IPS DF 6.9 (cell line): ENCODE measurements at regions not wholly inside any gene's neighbourhood (a gene's known extent, or its start where the extent isn't known, plus 50 kb on each side); places are given as distances from the start of the nearest gene placed in this dataset.

Experiments used
- DNase-seq: peaks from one replicate; pipeline ENCODE4 v3.0.0-alpha.2; 2013; ENCODE audit warnings: low read depth, low spot score
- H3K27ac ChIP-seq: one replicate; pipeline ENCODE4 v1.5.1; 2013; ENCODE audit warnings: low read length, control low read depth
- H3K27me3 ChIP-seq: 2 replicates; pipeline ENCODE4 v1.6.1; 2013; ENCODE audit warnings: mild to moderate bottlenecking, low read length; ENCODE audit not compliant: control insufficient read depth, insufficient read depth
- H3K36me3 ChIP-seq: 2 replicates; pipeline ENCODE4 v1.6.1; 2013; ENCODE audit warnings: low read length; ENCODE audit not compliant: control insufficient read depth, insufficient read depth
- H3K4me1 ChIP-seq: 2 replicates; pipeline ENCODE4 v1.6.1; 2013; ENCODE audit warnings: low read length; ENCODE audit not compliant: control insufficient read depth, insufficient read depth
- H3K4me3 ChIP-seq: 2 replicates; pipeline ENCODE4 v1.5.1; 2013; ENCODE audit warnings: mild to moderate bottlenecking, low read length
- H3K9me3 ChIP-seq: 2 replicates; pipeline ENCODE4 v1.6.1; 2013; ENCODE audit warnings: low read length, inconsistent platforms; ENCODE audit not compliant: control insufficient read depth, insufficient read depth
- WGBS: extraction: QIAGEN DNeasy Blood & Tissue Kit; methylation state at CpG from one replicate; pipeline ENCODE4 v1.1.7; 2013; ENCODE audit warnings: mixed read lengths, missing lambda C conversion rate; ENCODE audit not compliant: insufficient read length, insufficient coverage; 5-methylcytosine and 5-hydroxymethylcytosine counted together

DNA sequence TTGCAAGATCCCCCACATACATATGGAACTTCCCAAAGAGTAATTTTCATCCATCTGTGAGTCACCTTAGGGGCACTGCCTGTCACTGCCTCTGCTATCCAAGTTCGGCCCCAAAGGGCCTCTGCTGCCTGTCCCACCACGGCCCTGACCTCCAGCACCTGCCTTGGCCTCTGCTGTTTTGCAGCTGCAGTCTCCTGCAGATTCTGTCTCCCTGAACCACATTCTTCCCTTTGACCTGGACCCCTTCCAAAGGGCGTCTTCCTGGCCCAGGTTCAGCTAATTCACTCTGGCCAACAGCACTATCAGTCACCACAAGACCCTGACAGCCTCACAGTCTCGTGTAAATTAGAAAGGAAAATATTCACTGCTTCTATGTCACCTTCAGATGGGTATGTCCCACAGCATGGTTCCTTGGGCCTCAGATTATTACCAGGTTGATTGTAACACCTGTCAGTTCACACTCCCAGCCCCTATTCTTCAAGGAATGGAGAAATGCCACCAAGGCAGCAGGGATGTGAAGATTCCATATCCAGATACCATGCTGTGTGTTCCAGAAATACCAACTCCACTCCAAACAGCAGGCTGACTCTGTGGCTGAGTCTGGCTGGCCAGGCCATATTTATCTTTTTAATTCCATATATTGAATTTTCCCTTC is 479.3 kb downstream of the ARHGEF28 start:
- H3K27me3 ChIP-seq, result no peaks in the 10 kb centered on the region
- H3K4me3 ChIP-seq, result no peak overlapping the region
- no peaks in the 10 kb centered on the region for H3K9me3 ChIP-seq
- no peaks in the 10 kb centered on the region for H3K4me1 ChIP-seq
- H3K27ac ChIP-seq, result no peak overlapping the region
- DNase-seq, result no peak
- no peaks in the 10 kb centered on the region for H3K36me3 ChIP-seq
- no CpG with 5 or more reads among the region's 4 CpGs for WGBS

DNA sequence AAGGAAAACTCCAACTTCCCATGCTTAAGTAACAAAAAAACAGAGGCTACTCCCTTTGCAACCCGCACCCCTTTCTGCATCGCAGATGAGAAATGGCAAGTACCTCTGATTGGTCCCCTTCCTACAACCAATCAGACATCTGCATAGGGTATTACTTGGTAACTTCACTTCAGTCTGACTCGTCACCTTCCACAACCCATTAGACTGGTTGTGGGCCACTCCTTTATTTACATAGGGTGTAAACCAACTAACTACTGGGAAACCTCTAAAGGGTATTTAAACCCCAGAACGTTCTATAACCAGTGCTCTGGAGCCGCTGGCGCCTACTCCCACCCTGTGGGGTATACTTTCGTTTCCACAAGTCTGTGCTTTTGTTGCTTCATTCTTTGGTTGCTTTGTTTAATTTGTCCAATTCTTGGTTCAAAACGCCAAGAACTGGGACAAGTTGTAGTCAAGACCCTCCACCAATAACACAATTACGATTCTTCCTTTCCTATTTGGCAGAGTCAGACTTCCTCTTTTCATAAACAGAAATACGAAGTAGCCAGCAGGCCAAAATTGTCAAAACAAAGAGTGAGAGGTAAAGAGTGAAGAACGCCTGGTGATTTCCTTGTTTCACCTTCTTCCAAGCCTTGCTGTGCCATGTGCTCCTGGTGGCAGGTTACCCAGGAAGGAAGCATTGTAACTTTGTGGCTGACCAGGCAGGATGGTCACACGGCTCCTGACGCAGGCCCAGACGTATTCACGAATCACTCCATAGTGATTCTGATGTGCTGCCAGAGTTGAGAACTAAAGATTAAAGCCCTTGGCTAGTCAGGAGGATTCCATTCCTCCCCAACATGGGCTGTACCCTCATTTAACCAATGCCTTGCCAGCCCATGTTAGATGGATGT is 477.4 kb downstream of the ARHGEF28 start:
- no peak overlapping the region for H3K27ac ChIP-seq
- H3K27me3 ChIP-seq, result no peaks in the 10 kb centered on the region
- H3K9me3 ChIP-seq, result no peaks in the 10 kb centered on the region
- WGBS, result no CpG with 5 or more reads among the region's 15 CpGs
- no peak overlapping the region for H3K4me3 ChIP-seq
- no peaks in the 10 kb centered on the region for H3K36me3 ChIP-seq
- H3K4me1 ChIP-seq, result no peaks in the 10 kb centered on the region
- no peak for DNase-seq

DNA sequence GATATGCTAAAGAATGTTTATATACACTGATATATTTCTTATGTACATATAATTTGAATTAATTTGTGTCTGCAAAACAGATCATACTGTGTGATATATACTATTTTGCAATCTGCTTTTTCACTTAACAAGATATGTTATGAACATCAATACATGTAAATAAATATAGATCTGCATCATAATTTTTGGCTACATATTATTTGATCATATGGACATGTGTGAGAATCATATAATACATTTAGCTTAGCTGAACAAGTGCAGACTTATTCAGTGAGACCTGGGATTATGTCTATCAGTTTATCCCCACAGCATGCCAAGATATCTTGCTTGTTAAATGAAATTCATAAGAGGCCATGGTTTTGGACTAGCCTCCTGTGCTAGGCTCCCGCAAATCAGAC is 474.3 kb downstream of the ARHGEF28 start:
- Histone ChIP-seq H3K4me1 (no peaks in the 10 kb centered on the region), H3K27ac (no peak overlapping the region), H3K27me3 (no peaks in the 10 kb centered on the region), H3K4me3 (no peak overlapping the region), H3K36me3 (no peaks in the 10 kb centered on the region), H3K9me3 (no peaks in the 10 kb centered on the region)
- DNase-seq, result no peak
- WGBS, result no CpG with 5 or more reads among the region's 1 CpG

DNA sequence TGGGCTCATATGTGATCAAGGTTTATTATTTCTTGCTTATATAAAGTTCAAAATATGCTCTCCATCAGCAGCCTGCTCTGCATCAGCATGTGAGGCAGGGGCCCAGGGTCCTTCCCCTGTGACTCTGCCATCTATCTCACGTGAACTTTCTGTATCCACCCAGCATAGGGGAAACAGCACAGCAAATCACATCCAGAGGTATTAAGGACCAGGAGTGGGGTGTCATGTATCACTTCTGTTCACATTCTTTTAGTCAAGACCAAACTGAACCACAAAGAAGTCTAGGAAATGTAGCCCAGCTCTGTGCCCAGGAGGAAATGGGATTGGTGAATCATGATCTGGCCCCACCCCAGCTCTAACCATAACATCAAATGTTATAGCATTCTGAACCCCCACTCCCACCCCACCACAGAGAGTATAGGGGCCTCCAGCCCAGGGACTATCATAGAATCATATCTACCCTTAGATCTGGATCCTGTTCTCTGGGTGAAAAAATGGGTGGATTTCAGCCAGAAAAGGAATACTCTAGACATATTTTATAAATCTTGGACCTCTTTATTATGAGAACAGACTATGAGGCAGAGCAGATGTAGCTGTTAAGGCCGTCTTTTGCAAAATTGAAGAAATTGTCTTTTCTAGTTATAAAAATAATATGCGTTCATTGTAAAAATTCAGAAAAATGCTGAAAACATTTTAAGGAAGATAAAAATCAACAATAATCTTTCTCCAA is 473.7 kb downstream of the ARHGEF28 start:
- no peak overlapping the region for H3K27ac ChIP-seq
- no peaks in the 10 kb centered on the region for H3K36me3 ChIP-seq
- no peaks in the 10 kb centered on the region for H3K9me3 ChIP-seq
- no peaks in the 10 kb centered on the region for H3K27me3 ChIP-seq
- WGBS, result no CpG with 5 or more reads among the region's 3 CpGs
- no peak for DNase-seq
- H3K4me3 ChIP-seq, result no peak overlapping the region
- no peaks in the 10 kb centered on the region for H3K4me1 ChIP-seq

DNA sequence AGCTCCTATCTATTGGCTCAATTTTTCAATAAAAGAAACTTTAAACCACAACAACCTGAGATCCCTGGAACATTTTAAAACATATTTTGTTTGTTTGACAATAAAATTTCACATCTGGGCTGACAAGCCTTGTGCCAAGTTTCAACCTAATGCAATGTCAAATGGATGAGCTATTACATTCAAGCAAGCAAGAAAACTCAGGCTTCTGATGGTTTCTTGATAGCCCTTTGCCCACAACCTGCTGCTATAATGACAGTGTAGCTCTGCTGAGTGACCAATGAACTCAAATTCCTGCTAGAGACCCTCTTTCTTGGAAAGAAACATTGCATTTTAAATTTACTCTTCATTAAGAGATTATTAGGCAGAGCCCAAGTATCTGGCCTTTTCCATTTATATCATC is 472.9 kb downstream of the ARHGEF28 start:
- Histone ChIP-seq H3K4me3 (no peak overlapping the region), H3K9me3 (no peaks in the 10 kb centered on the region)

DNA sequence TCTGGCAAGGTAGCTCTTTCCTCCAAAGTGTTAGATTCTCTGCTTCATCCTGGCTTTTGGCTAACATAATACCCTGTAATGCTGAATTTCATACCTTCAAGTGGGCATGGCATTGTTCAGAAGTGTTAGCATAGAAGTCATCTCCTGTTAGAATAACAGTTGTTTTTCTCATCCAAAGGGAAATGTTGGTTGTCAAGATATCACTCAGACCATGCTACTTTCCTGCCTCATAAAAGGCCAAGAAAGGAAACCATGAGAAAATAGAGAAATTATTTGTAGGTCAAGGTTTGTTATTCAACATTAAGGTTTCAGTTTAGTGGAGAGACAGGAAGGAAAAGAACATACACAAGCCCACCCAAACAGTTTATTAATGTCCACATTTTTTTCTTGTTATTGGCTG is 472.5 kb downstream of the ARHGEF28 start:
- Histone ChIP-seq H3K27me3 (no peaks in the 10 kb centered on the region), H3K4me3 (no peak overlapping the region), H3K36me3 (no peaks in the 10 kb centered on the region), H3K9me3 (no peaks in the 10 kb centered on the region), H3K4me1 (no peaks in the 10 kb centered on the region), H3K27ac (no peak overlapping the region)
- no peak for DNase-seq

More for the DNA sequence above, 472.9 kb downstream of the ARHGEF28 start:
- no peaks in the 10 kb centered on the region for H3K36me3 ChIP-seq
- no peak for DNase-seq
- no peak overlapping the region for H3K27ac ChIP-seq
- H3K27me3 ChIP-seq, result no peaks in the 10 kb centered on the region
- no peaks in the 10 kb centered on the region for H3K4me1 ChIP-seq

DNA sequence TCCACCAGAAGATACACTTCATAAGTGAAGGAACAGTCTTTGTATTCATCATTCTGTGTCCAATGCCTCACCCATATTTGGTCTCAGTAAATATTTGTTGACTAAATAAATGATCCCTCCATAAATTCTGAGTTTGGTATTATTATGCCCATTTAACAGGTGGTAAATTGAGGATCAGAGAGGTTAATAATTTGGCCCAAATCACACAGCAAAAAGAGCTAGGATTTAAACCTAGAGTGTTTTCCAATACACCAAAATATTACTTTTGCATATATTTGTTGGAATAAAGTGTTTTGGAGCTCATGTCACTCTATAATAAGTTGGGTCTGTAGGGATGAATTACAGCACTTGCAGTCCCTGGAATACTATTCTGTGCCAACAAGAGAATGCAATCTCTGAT is 470.3 kb downstream of the ARHGEF28 start:
- Histone ChIP-seq H3K4me3 (no peak overlapping the region), H3K9me3 (no peaks in the 10 kb centered on the region), H3K27me3 (no peaks in the 10 kb centered on the region), H3K4me1 (no peaks in the 10 kb centered on the region), H3K27ac (no peak overlapping the region), H3K36me3 (no peaks in the 10 kb centered on the region)
- no peak for DNase-seq

DNA sequence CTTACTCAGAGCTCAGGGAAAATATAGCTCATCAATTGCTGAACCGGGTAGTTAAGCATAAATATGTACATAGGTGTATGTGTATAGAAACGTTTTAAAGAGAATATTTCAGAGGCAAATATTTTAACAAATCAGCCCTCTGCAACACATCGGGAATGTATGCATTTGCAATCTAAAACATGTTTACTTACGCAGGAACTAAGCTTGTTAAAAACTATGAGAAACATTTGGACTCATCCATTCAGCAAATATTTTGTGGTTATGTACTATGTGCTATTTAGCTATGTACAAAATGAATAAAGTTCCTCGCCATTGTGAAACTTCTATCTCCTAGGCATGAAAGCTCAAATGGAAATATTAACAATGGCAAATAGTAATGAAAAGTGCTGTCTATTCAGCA is 469.9 kb downstream of the ARHGEF28 start:
- no peak for DNase-seq
- H3K4me3 ChIP-seq, result no peak overlapping the region
- no peaks in the 10 kb centered on the region for H3K36me3 ChIP-seq
- no peaks in the 10 kb centered on the region for H3K9me3 ChIP-seq
- H3K27me3 ChIP-seq, result no peaks in the 10 kb centered on the region
- no CpG with 5 or more reads among the region's 5 CpGs for WGBS
- no peak overlapping the region for H3K27ac ChIP-seq
- H3K4me1 ChIP-seq, result no peaks in the 10 kb centered on the region

DNA sequence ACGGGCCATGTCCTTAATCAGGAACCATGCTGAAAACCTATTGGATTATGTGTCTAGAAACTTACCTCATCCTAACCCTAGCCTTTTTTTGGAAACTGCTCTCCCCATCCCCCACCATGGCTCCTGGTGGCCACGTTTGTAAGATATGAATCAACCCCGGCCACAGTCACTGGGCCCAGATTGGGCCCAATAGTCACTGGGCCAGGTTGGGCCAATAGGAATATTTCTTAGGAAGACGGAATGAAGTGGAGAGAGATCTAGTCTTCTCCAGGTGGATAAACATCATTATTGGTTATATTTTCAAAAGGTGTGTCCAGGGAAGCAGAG is 468.7 kb downstream of the ARHGEF28 start:
- H3K27me3 ChIP-seq, result no peaks in the 10 kb centered on the region
- no peak overlapping the region for H3K27ac ChIP-seq
- H3K9me3 ChIP-seq, result no peaks in the 10 kb centered on the region
- no peaks in the 10 kb centered on the region for H3K4me1 ChIP-seq
- H3K36me3 ChIP-seq, result no peaks in the 10 kb centered on the region
- no CpG with 5 or more reads among the region's 4 CpGs for WGBS
- no peak for DNase-seq
- H3K4me3 ChIP-seq, result no peak overlapping the region

DNA sequence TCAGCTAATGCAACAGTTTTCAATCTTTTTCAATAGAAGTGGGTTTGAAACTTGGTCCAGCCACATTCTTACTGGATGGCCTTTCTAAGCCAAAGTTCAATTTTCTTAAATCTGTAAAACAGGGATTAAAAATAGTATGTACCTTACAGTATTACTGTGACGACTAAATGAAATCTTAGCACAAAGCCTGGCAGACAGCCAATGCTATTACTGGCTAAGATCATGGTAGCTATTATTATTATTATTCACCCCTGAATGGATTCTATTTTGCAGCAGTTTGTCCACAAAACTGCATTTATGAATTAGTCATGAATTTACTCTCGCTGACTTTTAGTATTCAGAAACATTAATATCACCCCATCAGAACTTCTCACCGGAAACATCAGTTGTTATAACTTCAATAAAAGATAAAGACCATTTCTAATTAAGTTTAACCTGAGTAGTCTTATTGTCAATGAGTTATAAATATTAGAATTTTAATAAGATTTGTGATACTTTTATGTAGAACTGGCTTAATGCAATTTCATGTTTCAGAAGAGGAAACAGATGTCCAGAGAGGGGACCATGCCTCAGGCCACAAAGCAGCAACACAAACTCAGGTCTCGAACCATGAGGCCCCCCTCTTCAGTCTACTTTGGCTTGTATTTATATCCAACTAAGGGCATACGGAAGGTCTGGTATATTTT is 468.2 kb downstream of the ARHGEF28 start:
- WGBS, result no CpG with 5 or more reads among the region's 5 CpGs

More for the DNA sequence above, 468.2 kb downstream of the ARHGEF28 start:
- H3K4me3 ChIP-seq, result no peak overlapping the region
- H3K4me1 ChIP-seq, result no peaks in the 10 kb centered on the region
- no peak overlapping the region for H3K27ac ChIP-seq
- no peak for DNase-seq
- H3K9me3 ChIP-seq, result no peaks in the 10 kb centered on the region
- H3K27me3 ChIP-seq, result no peaks in the 10 kb centered on the region
- H3K36me3 ChIP-seq, result no peaks in the 10 kb centered on the region
